Parathyroid adenoma (tissue), 2 donors: ENCODE measurements at regions not wholly inside any gene's neighbourhood (a gene's known extent, or its start where the extent isn't known, plus 50 kb on each side); places are given as distances from the start of the nearest gene placed in this dataset.

Source experiments
- H2AFZ ChIP-seq: fragments of 300-600 bp; sonication (generic); one replicate; pipeline ENCODE4 v1.7.0; 2017; ENCODE audit warnings: antibody characterized with exemption, mild to moderate bottlenecking
- H3K27ac ChIP-seq: fragments of 300-600 bp; sonication (generic); one replicate; pipeline ENCODE4 v1.7.0; 2017
- H3K27me3 ChIP-seq: fragments of 300-600 bp; sonication (generic); one replicate; pipeline ENCODE4 v1.7.0; 2017; ENCODE audit warnings: low read length; ENCODE audit not compliant: control insufficient read depth, insufficient read depth
- H3K36me3 ChIP-seq: fragments of 300-600 bp; sonication (generic); one replicate; pipeline ENCODE4 v1.7.0; 2017; ENCODE audit warnings: low read length; ENCODE audit not compliant: control insufficient read depth, insufficient read depth
- H3K4me1 ChIP-seq: fragments of 300-600 bp; sonication (generic); one replicate; pipeline ENCODE4 v1.7.0; 2017; ENCODE audit warnings: control low read depth
- H3K4me2 ChIP-seq: fragments of 300-600 bp; sonication (generic); one replicate; pipeline ENCODE4 v1.7.0; 2017; ENCODE audit warnings: low read length
- H3K4me3 ChIP-seq: fragments of 300-600 bp; sonication (generic); one replicate; pipeline ENCODE4 v1.7.0; 2017; ENCODE audit warnings: low read depth, low read length
- H3K79me2 ChIP-seq: fragments of 300-600 bp; sonication (generic); one replicate; pipeline ENCODE4 v1.7.0; 2017; ENCODE audit warnings: control low read depth
- H3K9ac ChIP-seq: fragments of 300-600 bp; sonication (generic); one replicate; pipeline ENCODE4 v1.7.0; 2017; ENCODE audit warnings: mild to moderate bottlenecking
- H3K9me3 ChIP-seq: fragments of 300-600 bp; sonication (generic); one replicate; pipeline ENCODE4 v1.7.0; 2017; ENCODE audit warnings: low read length; ENCODE audit not compliant: control insufficient read depth
- TF ChIP-seq, protein P1 (sequence below): fragments of 300-600 bp; sonication (generic); IDR thresholded peaks from one replicate; pipeline ENCODE4 v1.7.0; 2017; ENCODE audit warnings: antibody characterized with exemption, mild to moderate bottlenecking
- donor health status: primary hyperparathyroidism.

DNA sequence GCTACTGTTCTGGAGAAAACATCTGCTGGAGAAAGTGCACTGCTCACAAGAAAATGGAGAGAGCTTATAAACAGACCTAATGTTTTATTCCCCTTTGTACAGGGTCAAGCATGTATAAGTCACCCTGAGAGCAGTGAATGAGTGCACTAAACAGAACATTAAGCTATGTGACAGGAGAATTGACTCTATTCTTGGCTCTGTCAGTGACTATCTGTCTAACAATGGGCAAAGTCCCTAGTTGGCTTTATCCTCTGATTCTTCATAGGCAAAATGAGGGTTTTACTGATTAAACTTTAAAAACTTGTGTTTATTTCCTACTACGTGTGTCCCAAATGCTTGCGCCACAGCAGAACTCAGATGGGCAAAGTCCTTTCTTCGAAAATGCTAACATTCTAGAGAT, 655.1 kb upstream of the SLC39A10 start:
- Histone ChIP-seq H3K4me1 (no peaks in the 10 kb centered on the region), H2AFZ (no peak overlapping the region), H3K79me2 (no peaks in the 10 kb centered on the region), H3K4me2 (no peak overlapping the region), H3K9ac (no peak overlapping the region), H3K36me3 (no peaks in the 10 kb centered on the region), H3K4me3 (no peak overlapping the region), H3K27ac (no peak overlapping the region), H3K27me3 (no peaks in the 10 kb centered on the region), H3K9me3 (no peaks in the 10 kb centered on the region)
- TF ChIP-seq, protein P1, sequence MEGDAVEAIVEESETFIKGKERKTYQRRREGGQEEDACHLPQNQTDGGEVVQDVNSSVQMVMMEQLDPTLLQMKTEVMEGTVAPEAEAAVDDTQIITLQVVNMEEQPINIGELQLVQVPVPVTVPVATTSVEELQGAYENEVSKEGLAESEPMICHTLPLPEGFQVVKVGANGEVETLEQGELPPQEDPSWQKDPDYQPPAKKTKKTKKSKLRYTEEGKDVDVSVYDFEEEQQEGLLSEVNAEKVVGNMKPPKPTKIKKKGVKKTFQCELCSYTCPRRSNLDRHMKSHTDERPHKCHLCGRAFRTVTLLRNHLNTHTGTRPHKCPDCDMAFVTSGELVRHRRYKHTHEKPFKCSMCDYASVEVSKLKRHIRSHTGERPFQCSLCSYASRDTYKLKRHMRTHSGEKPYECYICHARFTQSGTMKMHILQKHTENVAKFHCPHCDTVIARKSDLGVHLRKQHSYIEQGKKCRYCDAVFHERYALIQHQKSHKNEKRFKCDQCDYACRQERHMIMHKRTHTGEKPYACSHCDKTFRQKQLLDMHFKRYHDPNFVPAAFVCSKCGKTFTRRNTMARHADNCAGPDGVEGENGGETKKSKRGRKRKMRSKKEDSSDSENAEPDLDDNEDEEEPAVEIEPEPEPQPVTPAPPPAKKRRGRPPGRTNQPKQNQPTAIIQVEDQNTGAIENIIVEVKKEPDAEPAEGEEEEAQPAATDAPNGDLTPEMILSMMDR, result no peak

DNA sequence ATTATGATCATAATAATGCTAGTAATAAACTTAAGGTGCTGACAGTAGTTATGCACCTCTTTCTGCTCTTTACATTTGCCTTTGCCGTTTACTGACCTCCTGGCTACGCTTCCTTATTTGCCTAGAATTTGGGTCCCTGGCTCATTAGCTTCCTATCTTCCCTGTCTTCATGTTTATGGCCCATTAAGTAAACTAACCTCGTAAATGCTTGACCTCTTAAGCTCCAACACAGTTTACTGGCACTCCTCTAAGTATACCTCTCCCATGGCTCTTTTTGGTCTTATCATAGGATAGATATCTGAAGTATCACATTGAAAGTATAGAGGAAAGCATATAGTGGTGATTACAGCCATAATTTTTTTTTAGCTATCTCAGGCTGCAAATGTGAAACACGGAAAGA, 657.3 kb upstream of the SLC39A10 start:
- no peaks in the 10 kb centered on the region for H3K36me3 ChIP-seq

DNA sequence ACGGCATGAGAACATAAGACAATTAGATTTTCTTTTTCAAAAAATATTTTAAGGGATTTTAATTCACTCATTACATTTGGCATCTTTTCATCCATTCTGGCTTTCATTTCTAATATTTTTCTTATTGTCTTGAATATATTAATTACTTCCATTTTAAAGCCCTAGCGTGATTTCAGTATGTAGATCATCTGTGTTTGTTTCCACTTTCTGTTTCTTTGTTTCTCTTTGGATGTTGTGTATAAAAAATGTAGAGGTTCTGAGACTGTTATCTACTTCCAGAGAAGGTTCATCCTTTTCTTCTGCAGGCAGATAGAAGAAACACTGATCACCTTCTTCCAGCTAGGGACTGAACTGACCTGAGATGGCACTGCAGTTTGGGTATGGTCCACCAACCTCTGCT, 664.4 kb upstream of the SLC39A10 start:
- no peak overlapping the region for H3K4me3 ChIP-seq

More for the DNA sequence above, 657.3 kb upstream of the SLC39A10 start:
- Histone ChIP-seq H3K4me1 (no peaks in the 10 kb centered on the region), H2AFZ (no peak overlapping the region), H3K4me2 (no peak overlapping the region), H3K27me3 (no peaks in the 10 kb centered on the region), H3K79me2 (no peaks in the 10 kb centered on the region), H3K4me3 (no peak overlapping the region), H3K27ac (no peak overlapping the region), H3K9me3 (no peaks in the 10 kb centered on the region), H3K9ac (no peak overlapping the region)
- TF ChIP-seq, protein P1, result no peak

DNA sequence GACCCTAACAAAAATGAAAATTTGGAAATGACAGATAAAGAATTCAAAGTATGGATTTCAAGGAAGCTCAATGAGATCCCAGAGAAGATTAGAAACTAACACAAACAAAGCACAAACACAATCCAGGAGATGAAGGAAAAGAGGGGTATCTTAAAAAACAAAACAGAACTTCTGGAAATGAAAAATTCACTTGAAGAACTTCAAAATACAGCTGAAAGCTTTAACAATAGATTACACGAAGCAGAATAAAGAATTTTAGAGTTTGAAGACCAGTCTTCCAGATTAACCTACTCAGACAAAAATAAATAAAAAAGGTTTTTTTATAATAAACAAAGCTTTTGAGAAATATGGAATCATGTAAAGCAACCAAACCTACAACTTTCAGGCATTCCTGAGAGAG, 671.8 kb upstream of the SLC39A10 start:
- H2AFZ ChIP-seq, result no peak overlapping the region
- no peak overlapping the region for H3K27ac ChIP-seq
- no peaks in the 10 kb centered on the region for H3K27me3 ChIP-seq
- TF ChIP-seq, protein P1, result no peak
- no peak overlapping the region for H3K9ac ChIP-seq
- H3K79me2 ChIP-seq, result no peaks in the 10 kb centered on the region
- H3K9me3 ChIP-seq, result no peaks in the 10 kb centered on the region
- no peak overlapping the region for H3K4me2 ChIP-seq
- H3K4me3 ChIP-seq, result no peak overlapping the region
- no peaks in the 10 kb centered on the region for H3K36me3 ChIP-seq
- no peaks in the 10 kb centered on the region for H3K4me1 ChIP-seq

More for the DNA sequence above, 664.4 kb upstream of the SLC39A10 start:
- Histone ChIP-seq H2AFZ (no peak overlapping the region), H3K9ac (no peak overlapping the region), H3K9me3 (no peaks in the 10 kb centered on the region), H3K4me1 (no peaks in the 10 kb centered on the region), H3K27ac (no peak overlapping the region), H3K4me2 (no peak overlapping the region), H3K79me2 (no peaks in the 10 kb centered on the region), H3K36me3 (no peaks in the 10 kb centered on the region), H3K27me3 (no peaks in the 10 kb centered on the region)
- TF ChIP-seq, protein P1, result no peak

DNA sequence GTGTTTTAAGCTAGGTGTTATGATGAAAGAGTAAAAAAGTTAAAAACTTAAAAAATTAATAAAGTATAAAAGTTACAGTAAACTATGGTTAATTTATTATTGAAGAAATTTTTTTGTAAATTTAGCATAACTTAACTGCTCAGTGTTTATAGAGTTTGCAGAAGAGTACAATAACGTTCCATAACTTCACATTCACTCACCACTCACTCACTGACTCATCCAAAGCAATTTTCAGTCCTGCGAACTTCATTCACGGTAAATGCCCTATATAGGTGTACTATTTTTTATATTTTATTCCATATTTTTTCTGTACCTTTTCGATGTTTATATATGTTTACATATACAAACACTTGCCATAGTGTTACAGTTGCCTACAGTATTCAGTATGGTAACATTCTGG, 694.8 kb upstream of the SLC39A10 start:
- H3K36me3 ChIP-seq, result no peaks in the 10 kb centered on the region
- H2AFZ ChIP-seq, result no peak overlapping the region
- H3K4me1 ChIP-seq, result no peaks in the 10 kb centered on the region
- H3K27me3 ChIP-seq, result no peaks in the 10 kb centered on the region
- TF ChIP-seq, protein P1, result no peak
- H3K4me2 ChIP-seq, result no peak overlapping the region
- no peak overlapping the region for H3K9ac ChIP-seq
- H3K27ac ChIP-seq, result no peak overlapping the region
- no peaks in the 10 kb centered on the region for H3K79me2 ChIP-seq
- no peaks in the 10 kb centered on the region for H3K9me3 ChIP-seq
- H3K4me3 ChIP-seq, result no peak overlapping the region
